GM19240 (cell line): ENCODE measurements at regions not wholly inside any gene's neighbourhood (a gene's known extent, or its start where the extent isn't known, plus 50 kb on each side); places are given as distances from the start of the nearest gene placed in this dataset.

ENCODE experiments used
- DNase-seq: peaks from one replicate; pipeline ENCODE4 v3.0.0; 2011; ENCODE audit warnings: low spot score; ENCODE audit not compliant: insufficient read length

DNA sequence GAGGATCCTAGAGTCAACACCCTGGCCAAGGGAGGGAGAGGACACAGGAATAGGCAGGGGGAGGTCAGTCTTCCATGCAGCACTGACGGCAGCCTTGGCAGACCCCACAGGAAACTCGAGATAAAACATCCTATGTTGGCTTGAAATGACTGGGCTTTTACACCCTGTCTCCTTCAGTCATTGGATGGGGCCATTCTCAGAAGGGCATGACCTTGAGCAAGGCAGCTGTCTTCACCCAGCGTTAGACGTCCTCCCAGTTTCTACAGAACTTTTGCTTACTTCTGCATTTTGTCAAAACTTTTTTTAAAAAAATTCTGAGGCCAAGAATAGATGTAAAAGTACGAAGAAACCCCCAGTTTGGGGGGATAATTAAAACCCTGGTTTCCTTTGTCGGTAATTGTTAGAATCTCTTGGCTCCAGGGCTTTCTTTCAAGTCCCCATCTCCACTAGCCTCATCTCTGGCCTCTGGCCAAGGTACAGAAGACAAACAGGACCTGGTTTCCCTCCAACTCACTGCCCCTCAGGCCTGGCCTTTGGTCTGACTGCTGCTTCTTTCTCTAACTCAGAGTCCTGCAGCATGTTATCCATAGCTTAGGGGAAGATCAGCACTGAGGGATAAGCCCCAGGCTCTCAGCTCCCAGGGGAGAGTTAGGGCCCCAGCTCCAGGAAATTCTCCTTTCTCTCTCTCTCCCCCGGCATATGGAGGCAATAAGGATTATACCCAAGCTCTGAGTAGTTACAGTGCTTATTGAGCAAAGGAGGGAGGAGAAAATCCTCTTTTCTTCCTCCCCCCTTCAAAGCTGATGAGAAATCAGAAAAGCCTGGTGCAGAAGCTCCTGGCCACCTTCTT lies 51.6 kb upstream of the KCND3 start:
- no peak for DNase-seq

DNA sequence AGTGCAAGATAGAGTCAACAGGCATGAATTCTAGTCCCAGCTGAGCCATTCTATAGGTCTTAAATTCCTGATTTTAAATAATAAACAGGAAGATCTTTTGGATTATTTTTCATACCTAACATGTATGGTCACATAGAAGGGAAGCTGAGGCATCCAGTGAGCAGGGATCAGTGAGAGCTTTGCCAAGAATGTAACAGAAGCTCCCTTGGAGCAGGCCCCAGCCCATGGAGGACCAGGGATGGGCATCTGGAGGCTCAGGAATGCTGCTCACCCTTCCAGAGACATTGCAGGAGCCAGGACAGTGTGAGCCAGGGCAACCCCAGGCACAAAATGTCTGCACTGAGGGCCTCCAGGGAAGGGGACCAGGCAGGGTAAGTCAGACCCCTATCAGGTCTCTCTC lies 54.4 kb upstream of the KCND3 start:
- DNase-seq: no peak

DNA sequence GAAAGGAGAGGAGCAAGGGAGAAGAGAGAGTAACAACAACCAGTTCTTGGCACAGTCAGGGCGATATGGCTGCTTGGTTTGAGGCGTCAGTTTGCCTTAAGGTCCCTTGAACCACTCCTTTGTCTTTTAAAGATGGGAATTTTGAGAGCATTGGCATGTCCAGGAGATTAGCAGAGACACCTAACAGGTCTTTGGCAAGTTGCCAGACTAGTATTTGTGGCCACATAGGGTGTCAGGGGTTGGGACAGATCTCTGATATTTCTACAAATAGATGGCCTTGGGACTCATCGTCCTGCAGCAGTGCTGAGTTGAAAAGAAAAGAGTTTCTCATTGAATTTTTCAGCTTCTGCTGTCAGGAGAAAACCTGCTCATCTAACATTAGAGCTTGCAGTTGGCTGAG lies 55.3 kb upstream of the KCND3 start:
- DNase-seq: no peak

DNA sequence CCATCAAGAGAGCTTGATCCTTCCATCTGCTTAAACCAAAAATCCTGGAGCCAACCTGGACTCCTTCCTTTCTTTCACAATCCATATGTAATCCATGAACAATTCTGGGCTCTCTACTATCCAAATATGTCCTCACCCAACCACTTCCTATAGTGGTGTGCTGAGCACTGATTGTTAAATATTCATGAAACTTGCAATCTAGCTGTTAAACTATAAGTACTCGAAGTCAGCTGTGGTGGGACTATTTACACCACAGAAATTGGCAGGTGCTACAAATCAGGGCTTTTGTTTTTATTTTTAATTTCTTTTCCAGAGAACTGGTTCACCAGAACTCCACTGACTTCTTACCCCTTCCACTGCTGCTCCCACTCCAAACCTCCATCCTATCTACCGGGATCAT lies 57.2 kb upstream of the KCND3 start:
- no peak for DNase-seq

DNA sequence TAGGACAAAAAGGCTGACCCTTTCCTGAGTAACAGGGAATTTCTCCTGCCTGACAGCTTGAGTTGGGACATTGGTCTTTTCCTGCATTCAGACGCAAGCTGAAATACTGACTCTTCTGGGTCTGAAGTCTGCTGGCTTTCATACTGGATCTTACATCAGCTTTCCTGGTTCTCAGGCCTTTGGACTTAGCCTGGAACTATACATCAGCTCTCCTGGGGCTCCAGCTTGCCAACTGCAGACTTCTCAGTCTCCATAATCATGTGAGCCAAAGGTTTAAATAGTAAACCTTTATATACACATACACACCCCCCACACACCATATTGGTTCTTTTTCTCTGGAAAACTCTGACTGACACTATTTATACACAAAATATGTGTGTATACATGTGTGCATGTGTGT lies 59.0 kb upstream of the KCND3 start:
- no peak for DNase-seq

DNA sequence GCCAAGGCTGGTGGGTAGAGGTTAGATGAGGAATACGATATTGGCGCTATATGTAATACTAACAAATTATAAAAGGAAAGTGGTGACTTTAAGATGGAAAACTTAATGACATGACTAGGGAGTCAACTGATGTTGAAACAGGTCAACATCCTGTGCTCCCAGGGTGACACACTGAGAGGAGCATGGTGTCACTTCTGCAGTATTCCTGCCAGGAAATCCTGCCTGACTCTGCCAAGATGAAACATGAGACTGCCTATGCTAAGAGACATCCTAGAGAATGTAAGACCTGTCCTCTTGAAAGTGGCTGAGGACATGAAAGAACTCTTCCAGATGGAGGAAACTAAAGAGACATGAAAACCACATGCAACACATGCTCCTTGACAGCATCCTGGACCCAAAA lies 65.0 kb upstream of the KCND3 start:
- DNase-seq: no peak

DNA sequence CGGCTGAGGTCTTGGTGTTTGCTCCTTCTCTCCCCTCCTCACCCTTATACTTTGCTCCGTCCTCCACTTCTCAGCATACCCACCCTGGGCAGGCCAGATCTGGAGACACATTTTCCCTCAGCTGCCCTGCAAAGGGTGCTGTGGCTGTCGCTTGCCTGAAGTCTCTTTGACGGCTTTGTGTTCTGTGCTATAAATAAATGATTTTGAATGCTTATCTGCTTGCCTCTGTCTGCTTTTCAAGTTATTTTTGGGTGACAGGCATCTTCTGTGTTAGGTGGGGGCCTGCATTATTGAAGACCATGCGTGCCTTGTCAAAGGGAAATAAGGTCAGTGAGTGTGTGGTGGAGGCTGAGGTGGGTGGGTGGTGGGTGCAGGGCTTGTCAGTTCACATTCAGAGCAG lies 66.9 kb upstream of the KCND3 start:
- DNase-seq: no peak

DNA sequence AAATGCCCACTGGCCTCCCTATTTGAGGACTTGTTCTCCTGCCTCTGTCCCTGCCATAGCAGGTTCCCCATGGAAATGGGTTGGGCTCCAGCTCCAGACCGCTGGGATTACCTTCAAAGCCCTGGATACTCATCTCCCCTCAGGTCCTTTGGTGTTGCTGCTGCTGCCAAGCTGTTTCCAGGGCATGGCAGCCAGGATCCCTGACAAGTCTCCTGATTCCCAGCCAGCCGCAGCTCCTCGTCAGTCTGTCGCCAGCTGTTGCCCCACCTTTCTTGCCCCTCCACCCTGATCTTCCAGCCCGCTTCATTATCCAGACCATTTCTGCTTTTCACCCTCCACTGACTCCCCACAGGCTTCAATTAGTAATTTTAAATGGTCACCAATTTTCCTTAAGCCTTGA lies 68.3 kb upstream of the KCND3 start:
- DNase-seq: no peak

DNA sequence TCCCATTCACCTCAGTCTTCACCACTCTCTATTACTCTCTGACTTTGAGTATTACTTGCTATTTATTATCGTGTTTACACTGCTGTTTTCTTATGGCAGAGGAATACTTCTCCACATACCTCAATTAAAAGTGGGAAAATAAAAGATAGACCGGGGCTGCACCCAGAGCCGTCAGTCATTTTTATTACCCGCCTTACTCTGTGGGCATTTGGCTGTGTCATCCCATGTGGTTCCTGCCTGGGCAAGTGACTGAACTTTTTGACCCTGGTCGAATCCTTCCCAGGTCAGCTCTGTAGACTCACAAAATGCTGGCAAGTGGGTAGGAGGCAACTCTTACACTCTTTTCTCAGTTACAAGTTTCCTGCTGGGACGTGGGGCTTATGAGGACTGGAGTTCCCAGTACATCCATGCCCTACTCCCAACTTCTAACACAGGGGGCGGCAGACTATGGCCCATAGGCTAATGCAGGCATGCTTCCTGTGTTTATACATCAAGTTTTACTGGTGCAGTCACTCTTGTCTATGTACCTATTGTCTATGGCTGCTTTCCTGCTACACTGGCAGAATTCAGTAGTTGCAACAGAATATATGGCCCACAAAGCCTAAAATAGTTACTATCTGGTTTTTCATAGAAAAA lies 69.5 kb upstream of the KCND3 start:
- no peak for DNase-seq

DNA sequence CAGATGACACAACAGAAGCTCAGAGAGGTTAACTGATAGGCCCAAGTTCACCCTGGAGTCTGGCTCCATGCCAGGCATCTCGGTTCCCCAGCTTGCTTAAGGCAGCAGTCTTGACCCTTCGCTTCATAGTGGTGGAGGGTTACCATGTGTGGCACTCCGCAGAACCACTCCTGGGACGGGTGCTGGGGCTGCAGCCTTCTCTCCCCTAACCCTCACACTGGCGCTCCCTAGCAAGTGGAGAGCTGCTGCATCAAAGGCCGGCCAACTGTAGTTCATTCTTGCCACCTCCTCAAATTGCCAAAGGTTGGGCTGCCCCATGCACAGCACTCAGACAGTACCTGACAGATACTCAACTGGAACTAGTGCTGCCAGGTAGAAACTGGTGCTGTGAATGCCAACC lies 70.2 kb upstream of the KCND3 start:
- no peak for DNase-seq

DNA sequence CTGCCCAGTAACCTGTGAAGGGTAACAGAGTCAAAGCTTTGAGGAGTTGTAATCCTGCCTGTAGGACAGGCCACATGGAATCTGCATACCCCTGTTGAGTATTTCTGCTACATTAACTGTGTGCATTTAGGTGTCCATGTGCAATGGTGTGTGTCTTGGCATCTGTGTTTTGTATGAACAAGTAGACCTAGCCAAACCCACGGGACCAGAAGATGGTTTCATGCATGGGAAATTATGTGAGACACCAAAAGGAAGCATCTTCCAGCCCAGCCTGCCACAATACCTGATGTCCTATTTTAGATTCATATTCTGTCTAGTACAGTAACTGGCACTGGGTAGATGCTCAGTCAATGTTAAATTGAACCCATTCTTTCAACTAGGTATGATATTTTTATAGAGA lies 70.8 kb upstream of the KCND3 start:
- DNase-seq: no peak

DNA sequence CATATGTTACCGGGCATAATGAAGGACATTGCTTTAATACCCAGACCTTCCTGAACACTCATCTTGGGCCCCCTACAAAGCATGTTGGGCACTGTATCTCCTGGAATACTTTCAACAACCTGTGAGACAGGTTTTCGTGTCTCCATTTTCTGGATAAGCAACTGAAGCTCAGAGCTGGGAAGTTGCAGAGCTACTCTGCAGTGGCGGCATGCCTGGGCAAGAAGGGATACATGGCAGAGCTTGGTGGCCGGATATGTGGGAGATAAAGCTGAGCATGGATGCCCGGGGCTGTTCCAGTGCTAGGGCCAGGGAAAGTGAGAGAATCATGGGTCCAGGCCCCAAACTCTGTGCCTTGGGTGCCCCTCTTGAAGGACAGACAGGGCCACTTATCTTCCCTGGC lies 71.6 kb upstream of the KCND3 start:
- no peak for DNase-seq

DNA sequence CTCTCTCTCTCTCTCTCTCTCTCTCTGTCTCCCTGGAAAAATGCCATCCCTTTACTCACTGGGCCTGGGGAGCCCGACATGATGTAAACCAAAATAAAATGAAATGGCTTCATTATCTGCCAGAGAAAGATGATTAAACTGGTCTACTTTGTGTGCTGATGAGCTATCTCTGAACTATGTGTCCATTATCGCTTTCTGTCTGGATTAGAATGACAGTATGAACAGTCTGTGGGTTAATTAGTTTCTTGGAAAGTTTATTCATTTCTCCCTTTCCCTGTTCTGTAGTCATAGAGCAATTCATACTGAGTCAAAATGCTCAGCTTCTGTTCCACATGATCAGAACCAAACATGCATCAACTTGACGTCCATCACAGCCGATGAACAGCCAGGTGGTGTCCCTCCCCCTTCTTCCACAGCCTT lies 72.4 kb upstream of the KCND3 start:
- DNase-seq: no peak

DNA sequence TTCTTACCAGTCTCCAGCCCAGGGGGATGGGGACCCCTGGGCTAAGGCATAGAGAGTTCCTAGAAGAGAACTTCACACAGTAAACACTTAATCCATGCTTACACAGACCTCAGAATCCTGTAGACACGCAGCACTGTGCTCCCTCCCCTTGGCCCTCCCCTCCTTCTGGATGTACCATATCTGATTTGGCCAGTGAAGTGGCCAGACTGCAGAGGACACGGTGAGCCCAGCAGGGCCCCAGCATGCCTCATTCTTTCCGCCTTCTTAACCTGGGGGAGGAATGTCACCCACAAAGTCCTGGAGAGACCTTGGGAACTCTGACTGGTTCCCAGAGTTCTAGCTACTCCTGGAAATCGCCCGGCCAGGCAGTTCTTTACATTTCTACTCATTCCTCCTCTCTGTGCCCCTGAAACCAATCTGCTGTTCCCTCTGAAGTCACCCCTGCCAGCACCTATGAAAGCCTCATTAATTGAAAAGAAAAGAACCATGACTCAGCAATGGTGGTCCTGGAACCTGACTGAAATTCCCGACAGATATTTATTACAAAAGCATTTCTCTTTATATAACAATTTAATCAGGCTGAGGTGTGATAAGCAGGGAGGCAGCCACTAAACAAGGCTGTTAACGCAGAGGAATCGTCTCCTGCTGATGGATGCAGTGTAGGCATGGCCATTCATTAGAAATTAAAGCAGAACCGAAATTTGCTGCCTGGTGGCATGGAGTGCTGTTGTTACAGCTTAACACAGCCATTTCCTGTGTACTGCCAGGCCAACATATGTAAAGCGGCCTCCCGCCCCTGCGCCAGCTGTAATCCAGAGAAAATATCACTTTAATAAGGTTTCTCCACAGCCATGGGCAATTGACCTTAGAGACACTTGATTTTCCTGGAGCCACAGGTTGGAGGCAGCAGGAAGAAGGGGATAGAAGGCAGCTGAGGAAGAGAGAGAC lies 74.6 kb upstream of the KCND3 start:
- no peak for DNase-seq

DNA sequence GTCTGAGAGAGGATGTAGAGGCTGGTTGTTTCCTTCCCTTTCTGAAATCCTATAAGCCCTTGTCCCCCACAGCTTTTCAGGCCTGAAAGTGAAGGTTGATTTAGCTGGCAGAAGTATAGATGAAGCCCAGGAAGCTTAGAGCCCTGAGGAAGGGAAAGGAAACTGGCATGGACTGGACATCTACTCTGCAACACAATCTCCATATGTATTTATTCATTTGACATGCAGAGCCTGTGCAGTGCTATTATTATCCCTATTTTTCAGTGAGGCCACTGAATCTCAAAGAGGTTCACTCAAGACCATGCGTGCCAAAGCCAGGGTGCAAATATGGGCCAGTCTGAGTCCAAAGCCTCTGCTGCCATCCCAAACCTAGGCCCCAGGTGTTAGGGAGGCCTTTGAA lies 78.5 kb upstream of the KCND3 start:
- DNase-seq: no peak

DNA sequence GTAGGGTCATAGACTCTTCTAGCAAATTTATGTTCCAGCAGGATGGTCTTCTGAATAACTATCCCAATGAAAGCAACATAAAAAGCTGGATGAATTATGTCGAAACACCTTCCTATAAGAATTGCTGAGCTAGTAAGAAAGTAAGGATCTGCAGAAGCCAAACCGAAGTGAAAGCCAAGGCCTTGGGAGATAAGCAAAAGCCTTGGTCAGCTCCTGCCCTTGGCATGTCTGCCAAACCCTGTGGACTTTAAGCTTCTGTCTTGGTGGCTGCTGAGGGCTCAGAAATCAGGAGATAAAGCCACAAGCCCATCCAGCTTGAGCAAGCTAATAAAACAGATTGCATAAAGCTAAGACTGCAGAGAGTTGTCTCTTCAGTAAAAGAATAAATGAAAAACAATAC lies 81.2 kb upstream of the KCND3 start:
- DNase-seq: no peak

DNA sequence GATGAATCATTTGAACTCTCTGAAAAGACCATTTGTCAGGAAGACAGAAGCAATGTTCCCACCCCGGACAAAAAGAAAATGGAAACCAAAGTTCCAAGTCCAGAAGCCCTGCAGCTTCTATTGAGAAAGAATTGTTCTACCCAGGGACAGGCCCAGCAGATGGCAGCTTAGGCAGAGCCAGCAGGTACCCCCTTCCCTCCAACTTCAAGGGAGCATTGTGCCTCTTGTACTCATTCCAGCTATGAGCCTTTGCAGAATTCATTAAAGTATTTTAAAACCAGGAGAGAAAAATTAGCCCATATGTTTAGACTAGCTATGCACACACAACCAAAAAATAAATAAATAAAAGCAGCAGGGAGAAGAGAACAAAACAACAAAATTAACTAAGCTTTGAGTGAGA lies 85.2 kb upstream of the KCND3 start:
- no peak for DNase-seq

DNA sequence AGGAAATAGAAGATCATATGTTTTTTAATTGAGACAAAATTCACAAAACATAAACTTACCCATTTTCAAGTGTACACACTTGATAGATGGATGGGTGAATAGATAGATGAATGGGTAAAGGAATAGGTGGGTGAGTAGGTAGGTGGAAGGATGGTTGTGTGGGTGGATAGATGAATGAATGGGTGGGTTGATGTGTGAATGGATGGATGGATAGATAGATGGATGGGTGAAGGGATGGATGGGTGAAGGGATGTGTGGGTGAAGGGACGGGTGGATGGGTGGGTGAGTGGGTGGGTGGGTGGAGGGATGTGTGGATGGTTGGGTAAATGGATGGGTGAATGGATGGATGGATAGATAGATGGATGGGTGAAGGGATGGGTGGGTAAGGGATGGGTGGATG lies 86.1 kb upstream of the KCND3 start:
- DNase-seq: no peak

DNA sequence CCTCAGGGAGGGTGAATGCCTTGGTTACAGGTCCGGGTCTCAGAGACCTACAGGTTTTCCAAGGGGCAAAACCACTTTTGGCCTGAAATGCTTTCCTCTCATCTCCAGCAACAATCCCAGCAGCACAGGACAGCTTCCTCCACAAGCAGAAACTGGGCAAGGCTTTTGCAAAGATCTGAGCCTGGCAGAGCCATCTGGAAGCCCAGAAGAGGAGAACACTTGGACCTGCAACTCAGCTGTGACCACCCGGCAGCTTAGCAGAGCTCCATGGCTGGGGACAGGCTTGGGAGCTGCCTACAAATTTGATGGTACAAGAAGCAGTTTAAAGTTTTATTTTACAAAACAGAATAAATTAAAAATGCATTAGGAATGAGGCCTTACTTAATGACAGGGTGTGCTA lies 90.0 kb upstream of the KCND3 start:
- DNase-seq: no peak

DNA sequence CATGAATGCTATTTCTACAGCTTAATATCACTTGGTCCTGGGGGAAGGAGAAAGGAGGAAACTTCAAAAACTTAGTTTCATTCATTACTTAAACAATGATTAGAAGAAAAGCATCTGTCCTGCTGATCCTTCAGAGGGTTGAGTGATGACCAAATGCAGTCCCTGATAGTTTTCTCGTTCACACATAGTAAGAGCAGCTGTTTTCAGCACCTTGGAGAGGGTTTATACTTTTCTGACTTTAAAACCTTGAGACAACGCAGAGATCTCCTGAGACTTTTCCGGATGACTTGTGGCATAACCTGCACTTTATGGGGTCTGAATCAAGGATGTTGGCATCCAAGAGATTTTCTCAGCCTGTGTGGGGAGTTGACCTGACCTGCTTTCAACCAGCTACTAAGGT lies 94.0 kb upstream of the KCND3 start:
- no peak for DNase-seq

DNA sequence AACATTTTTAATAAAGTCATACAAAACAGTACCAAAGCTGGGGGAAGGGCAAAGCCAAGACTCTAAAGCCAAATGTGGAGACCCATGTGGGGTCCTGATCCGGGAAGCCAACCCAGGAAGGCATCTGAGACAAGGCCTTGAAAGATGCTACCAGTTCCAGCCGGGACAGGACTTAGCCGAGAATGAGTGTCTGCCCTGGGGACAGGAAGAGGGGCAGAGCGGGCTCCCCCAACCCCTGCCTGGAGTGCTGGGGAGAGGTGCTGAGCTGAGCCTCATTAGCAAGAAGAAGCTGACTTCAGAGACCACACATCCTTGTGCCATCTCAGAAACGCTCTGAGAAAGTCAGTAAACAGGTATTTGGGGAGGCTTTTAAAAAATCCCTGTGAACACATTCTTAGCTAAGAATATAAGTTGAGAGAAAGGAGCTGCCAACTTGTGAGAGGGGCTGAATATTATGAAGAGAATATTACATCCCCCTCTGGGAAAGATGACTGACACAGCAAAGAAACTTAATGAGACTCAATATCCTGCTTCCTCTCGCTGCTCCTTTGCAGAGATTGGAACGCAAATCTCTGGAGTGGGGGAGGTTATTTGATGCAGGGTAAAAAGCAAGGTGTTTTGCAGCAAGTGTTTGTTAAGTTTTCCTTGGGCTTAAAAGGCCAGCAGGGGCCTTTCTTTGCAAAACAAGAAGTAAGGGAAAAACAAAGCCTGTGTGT lies 103.3 kb upstream of the KCND3 start:
- DNase-seq: no peak

DNA sequence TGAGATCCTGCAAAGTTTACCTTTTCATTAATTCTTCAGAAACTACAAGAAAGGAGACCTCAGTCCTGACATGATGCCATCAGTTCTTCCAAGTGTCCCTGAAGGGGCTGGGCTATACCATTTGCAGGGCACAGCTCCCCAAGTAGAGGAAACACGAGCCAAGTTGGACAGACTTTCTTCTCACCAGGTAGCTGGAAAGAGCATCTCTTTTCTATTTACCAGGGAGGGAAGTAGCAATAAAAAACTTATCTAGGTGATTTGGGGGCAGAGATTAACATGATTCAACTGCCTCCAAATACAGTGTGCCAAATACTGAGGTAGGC lies 103.9 kb upstream of the KCND3 start:
- DNase-seq: no peak
